Tibial artery (tissue), 4 donors: ENCODE measurements at regions not wholly inside any gene's neighbourhood (a gene's known extent, or its start where the extent isn't known, plus 50 kb on each side); places are given as distances from the start of the nearest gene placed in this dataset.

Source experiments
- DNase-seq, 2 donors: peaks; one replicate each; pipeline ENCODE4 v3.0.0-alpha.2; 2019
- H3K27ac ChIP-seq, 2 donors: fragments of 200-600 bp; sonication (generic) in 1 of 2; 1 replicate in 1 of 2; 2 replicates in 1 of 2; pipeline ENCODE4 v1.5.1; 2018 to 2019; ENCODE audit warnings: mild to moderate bottlenecking in 1 of 2
- H3K27me3 ChIP-seq, 2 donors: fragments of 200-600 bp; sonication (generic) in 1 of 2; one replicate each; pipeline versions ENCODE4 v1.5.1 to v1.6.0; 2016 to 2019
- H3K36me3 ChIP-seq, 3 donors: fragments of 200-600 bp; sonication (generic) in 2 of 3; one replicate each; pipeline ENCODE4 v1.5.1; 2016 to 2019; ENCODE audit warnings: mild to moderate bottlenecking in 2 of 3
- H3K4me1 ChIP-seq, 4 donors: fragments of 200-600 bp; sonication (generic) in 2 of 4; 1 replicate in 3 of 4; 2 replicates in 1 of 4; pipeline ENCODE4 v1.5.1; 2016 to 2019
- H3K4me3 ChIP-seq, 2 donors: fragments of 200-600 bp; sonication (generic) in 1 of 2; 1 replicate in 1 of 2; 2 replicates in 1 of 2; pipeline ENCODE4 v1.5.1; 2018 to 2019; ENCODE audit warnings: mild to moderate bottlenecking in 2 of 2
- H3K9me3 ChIP-seq, 3 donors: fragments of 200-600 bp; sonication (generic) in 1 of 3; one replicate each; pipeline ENCODE4 v1.5.1; 2016 to 2019
- intact Hi-C: fragments of 100-400 bp; cut with DNase I; formaldehyde crosslinking; loops from one replicate; pipeline ENCODE4 v1.15.0; 2023; ENCODE audit warnings: low total_unique reads
- TF ChIP-seq, protein P1 (sequence below), 2 experiments: fragments of 200-600 bp in 1 of 2; fragments of 450-650 bp in 1 of 2; IDR thresholded peaks; one replicate each; pipeline ENCODE4 v1.5.1; 2017 to 2019; ENCODE audit warnings: antibody characterized with exemption in 2 of 2, mild to moderate bottlenecking in 1 of 2, moderate library complexity in 1 of 2

DNA sequence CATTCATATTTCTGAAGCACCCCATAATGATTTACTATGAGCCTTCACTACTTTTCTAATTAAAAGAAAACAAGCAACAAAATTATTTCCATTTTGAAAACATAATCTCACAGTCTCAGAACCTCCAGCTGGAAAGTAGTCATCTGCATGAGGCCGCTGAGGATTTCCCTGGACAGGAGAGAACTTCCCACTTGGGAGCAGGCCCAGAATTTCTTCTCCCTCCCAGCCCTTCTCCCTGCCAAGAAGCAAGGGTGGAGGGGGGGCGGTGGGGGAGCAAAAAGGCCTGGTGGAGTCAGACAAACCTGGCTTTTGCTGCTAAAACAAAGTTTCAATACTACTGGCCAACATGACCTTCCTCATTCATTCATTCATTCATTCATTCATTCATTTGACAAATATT lies 167.3 kb downstream of the PJA1 start:
- H3K36me3 ChIP-seq, result no peaks in the 10 kb centered on the region

DNA sequence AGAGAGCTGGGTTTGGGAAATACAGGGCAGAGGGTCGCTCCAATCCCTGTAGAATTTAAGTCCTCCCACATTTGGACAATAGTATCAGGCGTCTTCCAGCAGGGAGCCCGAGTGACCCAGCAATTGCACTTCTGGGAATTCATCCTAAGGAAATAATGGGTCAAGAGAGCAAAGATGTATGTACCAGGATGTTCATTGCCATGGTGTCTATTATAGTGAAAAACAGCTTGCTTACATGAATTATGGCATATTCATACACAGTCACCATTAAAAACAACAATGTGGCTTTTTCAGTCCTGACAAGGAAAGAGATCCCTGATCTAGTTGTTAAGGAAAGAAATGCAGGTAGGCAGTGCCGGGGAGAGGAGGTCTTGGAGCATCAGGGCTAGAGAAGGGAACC lies 167.7 kb downstream of the PJA1 start:
- intact Hi-C loops, result no loop called here
- Histone ChIP-seq H3K27me3 (no peaks in the 10 kb centered on the region), H3K27ac (no peak overlapping the region), H3K36me3 (no peaks in the 10 kb centered on the region), H3K9me3 (no peaks in the 10 kb centered on the region), H3K4me1 (peaks cover 0 to 26% (median 7%) of the 10 kb centered on the region in 4 donors), H3K4me3 (no peak overlapping the region)
- TF ChIP-seq, protein P1, sequence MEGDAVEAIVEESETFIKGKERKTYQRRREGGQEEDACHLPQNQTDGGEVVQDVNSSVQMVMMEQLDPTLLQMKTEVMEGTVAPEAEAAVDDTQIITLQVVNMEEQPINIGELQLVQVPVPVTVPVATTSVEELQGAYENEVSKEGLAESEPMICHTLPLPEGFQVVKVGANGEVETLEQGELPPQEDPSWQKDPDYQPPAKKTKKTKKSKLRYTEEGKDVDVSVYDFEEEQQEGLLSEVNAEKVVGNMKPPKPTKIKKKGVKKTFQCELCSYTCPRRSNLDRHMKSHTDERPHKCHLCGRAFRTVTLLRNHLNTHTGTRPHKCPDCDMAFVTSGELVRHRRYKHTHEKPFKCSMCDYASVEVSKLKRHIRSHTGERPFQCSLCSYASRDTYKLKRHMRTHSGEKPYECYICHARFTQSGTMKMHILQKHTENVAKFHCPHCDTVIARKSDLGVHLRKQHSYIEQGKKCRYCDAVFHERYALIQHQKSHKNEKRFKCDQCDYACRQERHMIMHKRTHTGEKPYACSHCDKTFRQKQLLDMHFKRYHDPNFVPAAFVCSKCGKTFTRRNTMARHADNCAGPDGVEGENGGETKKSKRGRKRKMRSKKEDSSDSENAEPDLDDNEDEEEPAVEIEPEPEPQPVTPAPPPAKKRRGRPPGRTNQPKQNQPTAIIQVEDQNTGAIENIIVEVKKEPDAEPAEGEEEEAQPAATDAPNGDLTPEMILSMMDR (IDR thresholded peaks at IDR 0.05), result no peak
- no peak for DNase-seq

More for the DNA sequence above, 167.3 kb downstream of the PJA1 start:
- intact Hi-C loops, result no loop called here
- Histone ChIP-seq H3K4me1 (peaks cover 0 to 26% (median 7%) of the 10 kb centered on the region in 4 donors), H3K27ac (no peak overlapping the region), H3K4me3 (no peak overlapping the region), H3K9me3 (no peaks in the 10 kb centered on the region), H3K27me3 (no peaks in the 10 kb centered on the region)
- TF ChIP-seq, protein P1 (IDR thresholded peaks at IDR 0.05), result no peak
- DNase-seq, result peak; percentile 45 to 75

DNA sequence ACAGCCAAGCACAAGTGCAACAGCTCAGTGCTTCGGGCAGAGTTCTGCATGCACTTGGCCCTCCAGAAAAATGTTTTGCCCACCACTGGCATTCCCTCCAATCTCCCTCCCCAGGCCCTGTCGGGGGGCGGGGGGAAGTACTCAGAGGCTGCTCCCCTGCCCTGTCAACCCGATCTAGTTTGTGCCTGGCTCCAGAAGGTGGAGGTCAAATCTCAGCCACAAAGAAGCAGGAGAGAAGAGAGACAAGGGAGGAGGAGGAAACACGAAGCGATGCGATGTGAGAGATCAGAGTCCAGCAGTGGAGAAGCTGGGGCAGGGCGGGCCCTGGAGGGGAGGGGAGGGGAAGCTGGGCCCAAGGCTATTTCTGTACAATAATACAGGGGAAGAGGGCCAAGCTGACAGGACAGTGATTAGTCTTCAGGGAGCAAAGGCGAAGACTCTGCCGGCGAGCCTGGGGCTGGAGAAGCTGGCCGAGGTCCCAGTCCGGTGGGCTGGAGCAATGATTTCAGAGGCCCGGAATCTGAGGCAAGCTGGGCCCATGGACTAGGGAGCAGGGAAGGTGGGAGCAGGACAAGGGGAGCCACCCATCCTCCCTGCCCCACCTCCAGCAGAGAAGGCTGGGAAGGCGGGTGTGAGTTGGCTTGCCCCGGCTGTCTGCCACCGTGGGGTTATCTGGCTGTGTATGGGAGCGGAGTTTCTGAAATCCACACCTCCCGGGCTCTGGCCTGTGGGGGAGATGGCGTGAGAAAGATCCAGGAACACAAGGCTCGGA lies 167.1 kb downstream of the EFNB1 start:
- Histone ChIP-seq H3K4me3 (no peak overlapping the region), H3K9me3 (no peaks in the 10 kb centered on the region), H3K27ac (no peak overlapping the region), H3K36me3 (no peaks in the 10 kb centered on the region), H3K4me1 (peaks cover 0 to 26% (median 7%) of the 10 kb centered on the region in 4 donors), H3K27me3 (no peaks in the 10 kb centered on the region)
- intact Hi-C loops, result no loop called here
- no peak for DNase-seq
- TF ChIP-seq, protein P1 (IDR thresholded peaks at IDR 0.05), result no peak

DNA sequence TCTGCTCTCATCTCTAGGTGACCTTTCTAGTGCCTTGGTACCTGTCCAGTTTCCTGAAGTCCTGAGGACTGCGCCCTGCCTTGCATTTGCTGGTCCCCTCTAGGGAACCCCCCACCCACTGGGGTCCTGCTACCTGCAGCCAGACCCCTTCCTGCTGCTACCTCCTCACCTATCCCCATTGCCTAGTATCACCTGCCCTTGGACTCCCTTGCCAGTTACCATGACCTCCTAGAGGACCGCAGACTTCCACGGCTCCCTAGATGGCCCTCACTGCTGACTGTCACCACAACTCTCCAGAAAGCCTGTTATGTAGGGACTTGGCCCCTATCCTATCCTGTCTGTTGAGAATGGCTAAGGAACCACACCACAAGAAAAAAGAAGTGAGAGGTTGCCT lies 166.6 kb downstream of the EFNB1 start:
- intact Hi-C loops, result no loop called here
- Histone ChIP-seq H3K4me1 (peaks cover 0 to 29% (median 10%) of the 10 kb centered on the region in 4 donors), H3K4me3 (no peak overlapping the region), H3K9me3 (no peaks in the 10 kb centered on the region), H3K36me3 (no peaks in the 10 kb centered on the region), H3K27ac (no peak overlapping the region), H3K27me3 (no peaks in the 10 kb centered on the region)
- DNase-seq, result no peak
- TF ChIP-seq, protein P1 (IDR thresholded peaks at IDR 0.05), result no peak

DNA sequence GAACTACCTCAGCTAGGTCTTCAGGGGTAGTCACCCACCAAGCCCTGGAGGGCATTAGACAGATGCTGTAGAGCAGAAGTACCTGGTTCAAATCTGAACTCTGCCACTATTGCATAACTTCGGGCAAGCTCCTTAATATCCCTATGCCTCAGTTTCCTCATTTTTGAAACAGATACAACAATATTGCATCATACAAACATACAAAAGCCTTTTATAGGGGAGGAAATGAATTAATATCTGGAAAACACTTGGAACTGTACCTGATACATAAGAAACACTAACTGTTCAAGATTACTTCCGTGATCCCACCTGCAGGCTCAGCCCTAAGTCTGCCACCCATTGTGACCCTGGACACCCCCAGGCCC lies 166.1 kb downstream of the EFNB1 start:
- H3K4me1 ChIP-seq, result peaks cover 0 to 34% (median 15%) of the 10 kb centered on the region in 4 donors
- intact Hi-C loops, result no loop called here
- TF ChIP-seq, protein P1 (IDR thresholded peaks at IDR 0.05), result no peak
- no peaks in the 10 kb centered on the region for H3K9me3 ChIP-seq
- no peak overlapping the region for H3K27ac ChIP-seq
- H3K4me3 ChIP-seq, result no peak overlapping the region
- no peaks in the 10 kb centered on the region for H3K27me3 ChIP-seq
- no peaks in the 10 kb centered on the region for H3K36me3 ChIP-seq
- no peak for DNase-seq
